ENCODE measurements at regions not wholly inside any gene's neighbourhood (a gene's known extent, or its start where the extent isn't known, plus 50 kb on each side); places are given as distances from the start of the nearest gene placed in this dataset.

- Histone ChIP-seq H4K20me1 (ENCODE audit: insufficient read depth, low read length) (no peaks in the 10 kb centered on the region), H3K27ac (ENCODE audit: low read depth, low read length) (no peak overlapping the region), H3K4me3 (ENCODE audit: insufficient read depth, low read length) (no peak overlapping the region), H3K9me3 (ENCODE audit: low read depth, low read length) (no peaks in the 10 kb centered on the region), H2AFZ (ENCODE audit: low read length) (no peak overlapping the region), H3K36me3 (ENCODE audit: insufficient read depth, low read length) (no peaks in the 10 kb centered on the region), H3K4me1 (ENCODE audit: insufficient read depth, low read length) (no peaks in the 10 kb centered on the region), H3K27me3 (ENCODE audit: insufficient read depth, low read length) (no peaks in the 10 kb centered on the region), H3K79me2 (ENCODE audit: insufficient read depth, low read length) (no peaks in the 10 kb centered on the region), H3K4me2 (ENCODE audit: insufficient read depth, low read length) (no peak overlapping the region)
- TF ChIP-seq, protein P1, sequence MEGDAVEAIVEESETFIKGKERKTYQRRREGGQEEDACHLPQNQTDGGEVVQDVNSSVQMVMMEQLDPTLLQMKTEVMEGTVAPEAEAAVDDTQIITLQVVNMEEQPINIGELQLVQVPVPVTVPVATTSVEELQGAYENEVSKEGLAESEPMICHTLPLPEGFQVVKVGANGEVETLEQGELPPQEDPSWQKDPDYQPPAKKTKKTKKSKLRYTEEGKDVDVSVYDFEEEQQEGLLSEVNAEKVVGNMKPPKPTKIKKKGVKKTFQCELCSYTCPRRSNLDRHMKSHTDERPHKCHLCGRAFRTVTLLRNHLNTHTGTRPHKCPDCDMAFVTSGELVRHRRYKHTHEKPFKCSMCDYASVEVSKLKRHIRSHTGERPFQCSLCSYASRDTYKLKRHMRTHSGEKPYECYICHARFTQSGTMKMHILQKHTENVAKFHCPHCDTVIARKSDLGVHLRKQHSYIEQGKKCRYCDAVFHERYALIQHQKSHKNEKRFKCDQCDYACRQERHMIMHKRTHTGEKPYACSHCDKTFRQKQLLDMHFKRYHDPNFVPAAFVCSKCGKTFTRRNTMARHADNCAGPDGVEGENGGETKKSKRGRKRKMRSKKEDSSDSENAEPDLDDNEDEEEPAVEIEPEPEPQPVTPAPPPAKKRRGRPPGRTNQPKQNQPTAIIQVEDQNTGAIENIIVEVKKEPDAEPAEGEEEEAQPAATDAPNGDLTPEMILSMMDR (IDR thresholded peaks at IDR 0.05; ENCODE audit: extremely low read depth, low read depth, low read length): no peak
- no peak for DNase-seq (ENCODE audit: insufficient read length, low spot score, missing footprints)
These were observed 133.1 kb upstream of the C1orf174 start for GRCh38 chr1:4033129-4033676.

DNA sequence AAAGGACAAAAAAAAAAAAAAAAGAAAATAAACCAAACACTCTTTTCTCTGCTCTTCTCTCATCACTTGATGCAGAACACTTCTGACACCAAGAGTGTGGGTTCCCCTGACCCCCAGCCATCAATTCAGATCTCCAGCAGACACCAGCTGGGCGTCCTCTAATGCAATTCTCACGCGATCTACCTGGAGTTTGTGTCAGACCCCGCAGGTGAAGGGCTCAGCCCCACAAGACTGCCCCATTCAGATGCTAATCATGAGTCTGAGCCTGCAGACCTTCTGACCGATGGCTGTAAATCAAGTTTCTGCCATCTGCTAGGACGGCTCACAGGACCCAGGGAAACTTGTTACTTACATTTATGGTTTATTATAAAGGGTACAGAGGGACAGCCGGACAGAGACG lies 133.6 kb upstream of the C1orf174 start:
- H3K4me1 ChIP-seq (ENCODE audit: insufficient read depth, low read length): no peaks in the 10 kb centered on the region
- no peaks in the 10 kb centered on the region for H3K27me3 ChIP-seq (ENCODE audit: insufficient read depth, low read length)
- DNase-seq (ENCODE audit: insufficient read length, low spot score, missing footprints): no peak
- no peak overlapping the region for H3K27ac ChIP-seq (ENCODE audit: low read depth, low read length)
- H3K79me2 ChIP-seq (ENCODE audit: insufficient read depth, low read length): no peaks in the 10 kb centered on the region
- H4K20me1 ChIP-seq (ENCODE audit: insufficient read depth, low read length): no peaks in the 10 kb centered on the region
- TF ChIP-seq, protein P1 (IDR thresholded peaks at IDR 0.05; ENCODE audit: extremely low read depth, low read depth, low read length): no peak
- H3K36me3 ChIP-seq (ENCODE audit: insufficient read depth, low read length): no peaks in the 10 kb centered on the region
- H3K4me2 ChIP-seq (ENCODE audit: insufficient read depth, low read length): no peak overlapping the region
- no peaks in the 10 kb centered on the region for H3K9me3 ChIP-seq (ENCODE audit: low read depth, low read length)
- H2AFZ ChIP-seq (ENCODE audit: low read length): no peak overlapping the region
- no peak overlapping the region for H3K4me3 ChIP-seq (ENCODE audit: insufficient read depth, low read length)

DNA sequence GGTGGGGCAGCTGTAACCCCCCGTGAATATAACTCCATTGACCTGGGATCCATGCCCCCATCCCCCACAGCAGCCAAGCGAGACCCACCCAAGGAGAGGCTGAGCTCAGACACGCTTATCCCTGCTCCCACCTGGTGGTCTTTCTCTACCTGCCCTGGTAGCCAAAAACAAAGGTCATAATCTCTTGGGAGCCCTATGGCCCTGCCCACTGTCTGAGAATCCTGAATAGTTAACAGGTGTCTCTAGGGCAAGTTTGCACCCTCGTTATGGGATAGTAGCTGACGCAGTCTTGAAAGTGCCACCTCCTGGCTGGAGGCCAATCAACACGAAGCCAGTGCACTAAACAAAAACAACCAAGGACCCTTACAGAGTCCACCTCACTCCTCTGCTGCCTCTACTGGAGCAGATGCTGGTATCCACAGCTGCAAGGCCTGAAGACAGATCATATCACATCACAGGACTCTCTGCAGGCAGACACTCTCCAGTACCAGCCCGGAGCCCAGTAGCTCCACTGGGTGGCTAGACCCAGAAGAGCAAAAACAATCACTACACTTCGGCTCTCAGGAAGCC lies 134.3 kb upstream of the C1orf174 start:
- Histone ChIP-seq H3K4me1 (ENCODE audit: insufficient read depth, low read length) (no peaks in the 10 kb centered on the region), H3K9me3 (ENCODE audit: low read depth, low read length) (no peaks in the 10 kb centered on the region), H3K4me2 (ENCODE audit: insufficient read depth, low read length) (no peak overlapping the region), H3K79me2 (ENCODE audit: insufficient read depth, low read length) (no peaks in the 10 kb centered on the region), H2AFZ (ENCODE audit: low read length) (no peak overlapping the region), H3K27me3 (ENCODE audit: insufficient read depth, low read length) (no peaks in the 10 kb centered on the region), H3K36me3 (ENCODE audit: insufficient read depth, low read length) (no peaks in the 10 kb centered on the region), H3K4me3 (ENCODE audit: insufficient read depth, low read length) (no peak overlapping the region), H4K20me1 (ENCODE audit: insufficient read depth, low read length) (no peaks in the 10 kb centered on the region), H3K27ac (ENCODE audit: low read depth, low read length) (no peak overlapping the region)
- DNase-seq (ENCODE audit: insufficient read length, low spot score, missing footprints): no peak
- TF ChIP-seq, protein P1 (IDR thresholded peaks at IDR 0.05; ENCODE audit: extremely low read depth, low read depth, low read length): no peak

GRCh38 chr1:4044967-4045366 lies 144.9 kb upstream of the C1orf174 start:
- Histone ChIP-seq H3K4me2 (ENCODE audit: insufficient read depth, low read length) (no peak overlapping the region), H2AFZ (ENCODE audit: low read length) (no peak overlapping the region), H3K27ac (ENCODE audit: low read depth, low read length) (no peak overlapping the region), H3K4me3 (ENCODE audit: insufficient read depth, low read length) (no peak overlapping the region), H3K9me3 (ENCODE audit: low read depth, low read length) (no peaks in the 10 kb centered on the region), H3K79me2 (ENCODE audit: insufficient read depth, low read length) (no peaks in the 10 kb centered on the region), H3K36me3 (ENCODE audit: insufficient read depth, low read length) (no peaks in the 10 kb centered on the region), H3K4me1 (ENCODE audit: insufficient read depth, low read length) (no peaks in the 10 kb centered on the region), H4K20me1 (ENCODE audit: insufficient read depth, low read length) (no peaks in the 10 kb centered on the region), H3K27me3 (ENCODE audit: insufficient read depth, low read length) (no peaks in the 10 kb centered on the region)
- no peak for DNase-seq (ENCODE audit: insufficient read length, low spot score, missing footprints)
- TF ChIP-seq, protein P1 (IDR thresholded peaks at IDR 0.05; ENCODE audit: extremely low read depth, low read depth, low read length): no peak

Data from osteoblast (primary cell).